22Rv1 (cell line): ENCODE measurements at regions not wholly inside any gene's neighbourhood (a gene's known extent, or its start where the extent isn't known, plus 50 kb on each side); places are given as distances from the start of the nearest gene placed in this dataset.

Source experiments
- H3K27ac ChIP-seq: fragments of 450-650 bp; 2 replicates; pipeline ENCODE4 v1.5.1; 2017
- CTCF ChIP-seq: fragments of 450-650 bp; IDR thresholded peaks from 2 replicates; pipeline ENCODE4 v1.5.1; 2017; ENCODE audit warnings: mild to moderate bottlenecking
- ZFX ChIP-seq: fragments of 450-650 bp; IDR thresholded peaks from 2 replicates; pipeline ENCODE4 v1.6.1; 2017; ENCODE audit warnings: antibody characterized with exemption, borderline replicate concordance

GRCh38 chr4:147050356-147050765 is 104.7 kb upstream of the TTC29 start:
- no peak overlapping the region for H3K27ac ChIP-seq
- TF ChIP-seq CTCF (no peak), ZFX (no peak)

- H3K27ac ChIP-seq, result no peak overlapping the region
- TF ChIP-seq ZFX, result no peak
- no peak for TF ChIP-seq CTCF
Measured at GRCh38 chr4:147052361-147052760, 106.7 kb upstream of the TTC29 start.

- TF ChIP-seq CTCF (no peak), ZFX (no peak)
- H3K27ac ChIP-seq, result no peak overlapping the region
Measured at GRCh38 chr4:147054228-147054872, 108.7 kb upstream of the TTC29 start.

GRCh38 chr4:147056940-147057610 is 111.4 kb upstream of the TTC29 start:
- H3K27ac ChIP-seq, result no peak overlapping the region
- TF ChIP-seq CTCF, result no peak
- TF ChIP-seq ZFX, result no peak

- TF ChIP-seq CTCF (no peak), ZFX (no peak)
Measured at GRCh38 chr4:147057611-147058190, 112.0 kb upstream of the TTC29 start.

GRCh38 chr4:147059064-147059731 is 113.5 kb upstream of the TTC29 start:
- TF ChIP-seq ZFX, result no peak
- H3K27ac ChIP-seq, result no peak overlapping the region

More at GRCh38 chr4:147057611-147058190, 112.0 kb upstream of the TTC29 start:
- no peak overlapping the region for H3K27ac ChIP-seq

GRCh38 chr4:147060151-147060931 is 114.7 kb upstream of the TTC29 start:
- H3K27ac ChIP-seq, result no peak overlapping the region
- TF ChIP-seq CTCF, result no peak
- no peak for TF ChIP-seq ZFX
